ENCODE measurements at regions not wholly inside any gene's neighbourhood (a gene's known extent, or its start where the extent isn't known, plus 50 kb on each side); places are given as distances from the start of the nearest gene placed in this dataset.

GRCh38 chr14:104432611-104433231 is 146.8 kb upstream of the C14orf180 start:
- Mint-ChIP-seq H3K4me3 (ENCODE audit: unreplicated experiment) (no peak overlapping the region), H3K27ac (ENCODE audit: unreplicated experiment) (no peak overlapping the region), H3K27me3 (ENCODE audit: unreplicated experiment) (peaks cover 15% of the 10 kb centered on the region), H3K36me3 (ENCODE audit: unreplicated experiment) (peaks cover 6% of the 10 kb centered on the region), H3K4me1 (ENCODE audit: low read depth, unreplicated experiment) (peaks cover 11% of the 10 kb centered on the region), H3K9me3 (ENCODE audit: unreplicated experiment) (peaks cover 11% of the 10 kb centered on the region)
- no peak for TF ChIP-seq CTCF (IDR thresholded peaks at IDR 0.05; ENCODE audit: partially characterized antibody, unreplicated experiment)
- DNase-seq, result no peak

DNA sequence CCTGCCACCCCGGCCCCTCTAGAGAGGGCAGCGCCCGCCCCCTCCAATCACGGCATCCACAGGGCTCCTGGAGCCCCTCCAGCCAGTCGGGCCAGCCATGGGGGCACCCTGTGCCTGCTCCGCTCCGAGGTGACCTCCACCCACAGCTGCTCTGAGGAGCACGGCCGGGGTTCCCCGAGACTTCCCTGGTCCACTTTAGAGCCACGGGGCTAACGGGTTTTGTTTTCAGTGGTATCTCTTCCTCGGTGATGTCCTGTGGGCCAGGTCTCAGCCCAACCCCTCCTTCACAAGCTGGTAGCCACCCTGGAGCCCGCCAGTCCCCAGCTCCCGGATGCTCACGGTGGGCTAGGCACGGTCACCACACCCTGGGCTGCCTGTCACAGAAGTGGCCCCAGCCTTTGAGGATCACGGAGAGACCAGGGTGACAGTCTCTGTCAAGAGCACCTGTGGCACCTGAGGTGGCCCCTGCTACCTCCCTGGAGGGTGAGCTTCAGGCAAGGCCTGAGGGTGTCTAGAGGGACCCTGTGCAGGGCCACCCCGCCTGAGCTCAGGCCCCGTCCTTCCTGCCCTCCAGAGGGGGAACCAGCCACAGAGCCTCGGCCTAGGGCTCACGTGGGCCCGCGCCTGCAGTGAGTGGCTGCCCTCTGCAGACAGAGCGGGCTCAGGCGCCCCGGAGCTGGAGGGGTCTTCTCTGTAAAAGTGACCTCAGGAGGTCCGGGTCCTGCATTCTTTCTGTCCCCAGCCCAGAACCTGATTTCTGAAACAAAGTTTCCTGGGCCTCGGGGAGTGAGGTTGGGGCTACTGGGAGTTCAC is 146.0 kb upstream of the C14orf180 start:
- no peak for TF ChIP-seq CTCF (IDR thresholded peaks at IDR 0.05; ENCODE audit: partially characterized antibody, unreplicated experiment)
- Mint-ChIP-seq H3K27me3 (ENCODE audit: unreplicated experiment) (peaks cover 15% of the 10 kb centered on the region), H3K36me3 (ENCODE audit: unreplicated experiment) (peaks cover 6% of the 10 kb centered on the region), H3K4me3 (ENCODE audit: unreplicated experiment) (no peak overlapping the region), H3K4me1 (ENCODE audit: low read depth, unreplicated experiment) (peaks cover 10% of the 10 kb centered on the region), H3K9me3 (ENCODE audit: unreplicated experiment) (peaks cover 11% of the 10 kb centered on the region), H3K27ac (ENCODE audit: unreplicated experiment) (no peak overlapping the region)
- no peak for DNase-seq

DNA sequence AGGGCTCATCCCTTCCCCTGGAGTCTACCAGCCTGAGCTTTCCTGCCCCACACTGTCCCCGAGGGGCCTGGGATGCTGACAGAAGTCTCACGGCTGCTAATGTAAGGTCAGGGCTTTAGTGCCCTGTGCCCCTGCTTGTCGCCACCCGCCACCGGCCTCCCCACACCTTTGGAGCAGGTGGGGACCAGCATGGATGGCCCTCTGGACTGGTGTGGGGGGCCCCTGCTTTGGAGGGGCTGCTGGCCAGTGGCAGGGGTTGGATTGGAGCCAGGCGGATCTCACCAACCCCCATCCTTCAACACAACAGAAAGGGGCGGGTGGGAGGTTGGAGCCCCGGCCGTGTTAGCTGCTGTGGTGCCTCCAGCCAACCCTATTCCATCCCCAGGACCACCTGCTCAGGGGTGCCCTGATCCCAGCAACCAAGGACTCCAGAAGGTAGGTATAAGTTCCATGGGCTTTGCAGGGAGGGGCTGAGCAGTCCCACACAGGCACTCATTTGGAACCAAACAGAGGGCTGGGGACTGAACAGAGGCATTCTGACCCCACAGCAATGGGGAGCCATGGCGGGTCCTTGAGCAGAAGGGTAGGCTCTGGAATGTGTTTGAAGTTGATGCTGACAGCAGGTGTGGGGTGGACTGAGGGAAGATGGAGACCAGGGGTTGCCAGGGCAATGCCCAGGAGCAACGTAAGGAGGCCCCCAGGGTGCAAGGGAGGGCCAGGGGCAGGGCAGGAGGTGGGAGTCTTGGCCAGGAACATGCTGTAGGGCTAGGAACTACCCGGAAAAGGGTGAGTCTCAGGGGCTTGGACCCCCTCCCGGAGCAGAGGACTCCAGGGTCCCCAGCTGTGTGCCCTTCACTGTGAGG is 145.1 kb upstream of the C14orf180 start:
- Mint-ChIP-seq H3K4me3 (ENCODE audit: unreplicated experiment) (no peak overlapping the region), H3K9me3 (ENCODE audit: unreplicated experiment) (peaks cover 7% of the 10 kb centered on the region), H3K27ac (ENCODE audit: unreplicated experiment) (no peak overlapping the region), H3K4me1 (ENCODE audit: low read depth, unreplicated experiment) (peaks cover 2% of the 10 kb centered on the region), H3K27me3 (ENCODE audit: unreplicated experiment) (peaks cover 9% of the 10 kb centered on the region), H3K36me3 (ENCODE audit: unreplicated experiment) (peaks cover 12% of the 10 kb centered on the region)
- no peak for DNase-seq
- TF ChIP-seq CTCF (IDR thresholded peaks at IDR 0.05; ENCODE audit: partially characterized antibody, unreplicated experiment), result no peak

DNA sequence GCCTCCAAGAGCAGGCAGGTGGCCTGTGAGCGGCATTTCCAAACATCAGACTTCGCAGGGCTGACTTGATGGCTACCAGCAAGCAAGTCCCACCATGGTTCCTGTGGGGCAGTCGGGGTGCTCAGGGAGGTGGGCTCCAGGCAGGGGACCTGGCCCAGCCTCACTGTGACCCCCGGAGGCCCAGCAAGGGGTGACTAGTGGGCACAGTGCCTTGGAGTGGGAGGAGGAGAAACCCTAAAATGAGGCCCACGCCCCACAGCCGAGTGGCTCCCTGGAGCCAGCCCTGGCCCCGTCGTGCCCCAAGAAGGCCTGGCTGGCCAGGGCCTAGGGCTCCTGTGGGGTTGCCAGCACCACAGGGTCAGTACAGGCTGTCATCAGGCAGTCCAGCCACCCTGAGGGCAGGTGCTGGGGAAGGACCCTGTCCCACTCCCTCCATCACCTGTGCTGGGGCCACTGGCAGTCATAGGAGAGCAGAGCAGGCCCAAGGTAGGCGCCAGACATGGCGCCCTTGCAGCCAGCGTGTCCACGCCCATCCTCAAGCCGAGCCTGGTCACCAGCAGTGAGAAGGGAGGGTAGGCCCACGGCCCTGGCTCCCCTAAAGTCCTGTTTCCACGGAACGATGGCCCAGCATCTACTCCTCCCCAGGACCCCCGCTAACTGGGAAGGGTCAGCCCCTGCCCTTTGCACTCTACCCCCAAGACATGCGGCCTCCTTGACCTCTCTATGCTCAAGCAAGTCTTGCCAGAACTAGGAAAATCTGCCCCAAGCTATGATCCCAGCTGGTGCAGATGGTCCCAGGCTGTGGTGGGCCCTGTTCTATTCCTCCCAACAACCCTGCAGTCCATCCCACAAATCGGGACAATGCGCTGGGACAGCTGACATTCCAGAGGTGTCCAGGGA is 144.2 kb upstream of the C14orf180 start:
- Mint-ChIP-seq H3K4me3 (ENCODE audit: unreplicated experiment) (no peak overlapping the region), H3K9me3 (ENCODE audit: unreplicated experiment) (peaks cover 5% of the 10 kb centered on the region), H3K4me1 (ENCODE audit: low read depth, unreplicated experiment) (peaks cover 2% of the 10 kb centered on the region), H3K27ac (ENCODE audit: unreplicated experiment) (no peak overlapping the region), H3K27me3 (ENCODE audit: unreplicated experiment) (peaks cover 6% of the 10 kb centered on the region), H3K36me3 (ENCODE audit: unreplicated experiment) (peaks cover 18% of the 10 kb centered on the region)
- no peak for DNase-seq
- TF ChIP-seq CTCF (IDR thresholded peaks at IDR 0.05; ENCODE audit: partially characterized antibody, unreplicated experiment), result no peak

All from glutamatergic neuron (in vitro differentiated cells).